B cell (primary cell): ENCODE measurements at regions not wholly inside any gene's neighbourhood (a gene's known extent, or its start where the extent isn't known, plus 50 kb on each side); places are given as distances from the start of the nearest gene placed in this dataset.

Experiments
- ATAC-seq: fragments of 200-7000 bp; cut with Tn5 transposase; one replicate; pipeline ENCODE4 v1.10.0; 2021; ENCODE audit warnings: low read depth, mild to moderate bottlenecking, moderate number of reproducible peaks, moderate library complexity
- CTCF ChIA-PET: fragments of 350-600 bp; sonication (Branson Sonifier 250); formaldehyde crosslinking; loops from one replicate; lab custom pipeline; 2021; ENCODE audit warnings: antibody characterized with exemption, inconsistent platforms; lab: Charles Lee
- POLR2A ChIA-PET: fragments of 350-600 bp; sonication (Branson Sonifier 250); formaldehyde crosslinking; loops from one replicate; lab custom pipeline; 2021; ENCODE audit warnings: antibody characterized with exemption; lab: Charles Lee
- DNase-seq: peaks from one replicate; pipeline ENCODE4 v3.0.0; 2013
- H2AFZ ChIP-seq: 2 replicates; pipeline ENCODE4 v1.6.1; 2012; ENCODE audit warnings: mild to moderate bottlenecking, low read depth, low read length; ENCODE audit not compliant: insufficient read depth, poor library complexity, severe bottlenecking
- H3K27ac ChIP-seq, 2 donors: 1 replicate in 1 of 2; 2 replicates in 1 of 2; pipeline ENCODE4 v1.5.1; 2012 to 2013; ENCODE audit warnings: low read length in 2 of 2, mild to moderate bottlenecking in 2 of 2, moderate library complexity in 1 of 2
- H3K27me3 ChIP-seq, 4 experiments: fragments of 200-600 bp in 1 of 4; sonication (generic) in 1 of 4; replicated peaks in 1 of 4; 1 replicate in 2 of 4; 2 replicates in 2 of 4; pipeline versions ENCODE4 v1.6.1 to v1.7.0; 2013 to 2016; ENCODE audit warnings: low read length in 3 of 4, mild to moderate bottlenecking in 2 of 4, mixed read lengths in 1 of 4, moderate library complexity in 1 of 4; ENCODE audit not compliant: insufficient read depth in 4 of 4, control insufficient read depth in 3 of 4; ENCODE audit errors: control extremely low read depth in 1 of 4
- H3K36me3 ChIP-seq, 2 experiments: replicated peaks in 1 of 2; 1 replicate in 1 of 2; 2 replicates in 1 of 2; pipeline versions ENCODE4 v1.6.1 to v1.7.1; 2013; ENCODE audit warnings: low read length in 1 of 2; ENCODE audit not compliant: insufficient read depth in 2 of 2, control insufficient read depth in 1 of 2; ENCODE audit errors: control extremely low read depth in 1 of 2, extremely low read depth in 1 of 2
- H3K4me1 ChIP-seq, 2 donors: fragments of 200-600 bp in 1 of 2; sonication (generic) in 1 of 2; 1 replicate in 1 of 2; 2 replicates in 1 of 2; pipeline versions ENCODE4 v1.5.1 to v1.6.1; 2013 to 2017; ENCODE audit warnings: low read length in 2 of 2; ENCODE audit not compliant: control insufficient read depth in 2 of 2, insufficient read depth in 2 of 2
- H3K4me2 ChIP-seq: replicated peaks from 2 replicates; pipeline ENCODE3; 2012; ENCODE audit warnings: mild to moderate bottlenecking, low read depth, low read length; ENCODE audit not compliant: poor library complexity, severe bottlenecking
- H3K4me3 ChIP-seq, 5 experiments: fragments of 200-600 bp in 1 of 5; sonication (generic) in 1 of 5; 1 replicate in 3 of 5; 2 replicates in 2 of 5; pipeline versions ENCODE4 v1.5.1 to v1.7.0; 2011 to 2016; ENCODE audit warnings: low read length in 4 of 5, mild to moderate bottlenecking in 4 of 5, low read depth in 2 of 5, control low read depth in 1 of 5, moderate library complexity in 1 of 5; ENCODE audit not compliant: insufficient read depth in 1 of 5; ENCODE audit errors: control extremely low read depth in 1 of 5, extremely low read depth in 1 of 5
- H3K79me2 ChIP-seq: fragments of 200-600 bp; sonication (generic); one replicate; pipeline ENCODE4 v1.6.0; 2016; ENCODE audit warnings: low read length; ENCODE audit not compliant: control insufficient read depth, insufficient read depth
- H3K9ac ChIP-seq: fragments of 200-600 bp; sonication (generic); 2 replicates; pipeline ENCODE4 v1.6.1; 2017; ENCODE audit warnings: mild to moderate bottlenecking, low read length, moderate library complexity
- H3K9me3 ChIP-seq, 3 donors: one replicate each; pipeline versions ENCODE4 v1.6.1 to v1.7.1; 2013; ENCODE audit warnings: low read length in 2 of 3; ENCODE audit not compliant: control insufficient read depth in 2 of 3, insufficient read depth in 1 of 3; ENCODE audit errors: control extremely low read depth in 1 of 3
- H4K20me1 ChIP-seq: 2 replicates; pipeline ENCODE4 v1.6.0; 2012; ENCODE audit warnings: mild to moderate bottlenecking, low read length; ENCODE audit not compliant: insufficient read depth, control insufficient read depth, poor library complexity, severe bottlenecking
- H3K27ac Mint-ChIP-seq: one replicate; pipeline ENCODE4 v1.8.0; 2021; ENCODE audit warnings: mixed read lengths
- H3K27me3 Mint-ChIP-seq: one replicate; pipeline ENCODE4 v1.8.0; 2021; ENCODE audit warnings: mixed read lengths
- H3K4me1 Mint-ChIP-seq: one replicate; pipeline ENCODE4 v1.8.0; 2021; ENCODE audit warnings: mixed read lengths
- H3K4me3 Mint-ChIP-seq: one replicate; pipeline ENCODE4 v1.8.0; 2021; ENCODE audit warnings: mixed read lengths
- H3K9me3 Mint-ChIP-seq: one replicate; pipeline ENCODE4 v1.8.0; 2022; ENCODE audit warnings: mixed read lengths; ENCODE audit not compliant: insufficient read depth
- EZH2 ChIP-seq: IDR thresholded peaks from 2 replicates; pipeline ENCODE4 v1.6.1; 2012; ENCODE audit warnings: borderline replicate concordance, low read depth, mild to moderate bottlenecking, moderate library complexity, low read length; ENCODE audit not compliant: insufficient read depth, poor library complexity, severe bottlenecking
- whole genome bisulfite sequencing: methylation state at CpG from one replicate; pipeline ENCODE4 v1.1.5; 2013; ENCODE audit warnings: missing lambda C conversion rate; ENCODE audit not compliant: insufficient coverage; 5-methylcytosine and 5-hydroxymethylcytosine counted together
- intact Hi-C: fragments of 100-400 bp; cut with micrococcal nuclease; formaldehyde crosslinking; loops from one replicate; pipeline ENCODE4 v1.10.0; 2022
- TF ChIP-seq, protein P1 (sequence below): fragments of 200-600 bp; IDR thresholded peaks from one replicate; pipeline ENCODE4 v1.8.0; 2022; ENCODE audit warnings: antibody characterized with exemption, mild to moderate bottlenecking

DNA sequence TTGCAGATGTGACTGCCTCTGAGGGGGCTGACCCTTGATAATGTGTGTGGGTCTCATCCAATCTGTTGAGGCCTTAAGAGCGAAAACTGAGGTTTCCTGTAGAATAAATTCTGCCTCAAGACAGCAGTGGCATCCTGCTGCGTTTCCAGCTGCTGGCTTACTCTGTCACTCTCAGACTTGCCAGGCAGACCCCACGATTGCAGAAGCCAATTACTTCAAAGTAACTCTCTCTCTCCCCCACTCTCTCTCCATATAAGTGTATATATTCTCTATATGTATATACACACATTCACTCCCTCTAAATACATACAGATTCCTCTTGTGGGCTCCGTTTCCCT is 152.5 kb upstream of the ALKAL2 start:
- Mint-ChIP-seq H3K9me3 (no peaks in the 10 kb centered on the region), H3K4me1 (peaks cover 69% of the 10 kb centered on the region), H3K4me3 (peak overlapping the region; percentile 17), H3K27me3 (no peaks in the 10 kb centered on the region), H3K27ac (peak overlapping the region; percentile 89)
- H3K27me3 ChIP-seq: no peaks in the 10 kb centered on the region
- no peak overlapping the region for H3K4me2 ChIP-seq
- peak overlapping the region; percentile 1 for H2AFZ ChIP-seq
- no peaks in the 10 kb centered on the region for H3K79me2 ChIP-seq
- DNase-seq: no peak
- TF ChIP-seq EZH2: no peak
- TF ChIP-seq, protein P1, sequence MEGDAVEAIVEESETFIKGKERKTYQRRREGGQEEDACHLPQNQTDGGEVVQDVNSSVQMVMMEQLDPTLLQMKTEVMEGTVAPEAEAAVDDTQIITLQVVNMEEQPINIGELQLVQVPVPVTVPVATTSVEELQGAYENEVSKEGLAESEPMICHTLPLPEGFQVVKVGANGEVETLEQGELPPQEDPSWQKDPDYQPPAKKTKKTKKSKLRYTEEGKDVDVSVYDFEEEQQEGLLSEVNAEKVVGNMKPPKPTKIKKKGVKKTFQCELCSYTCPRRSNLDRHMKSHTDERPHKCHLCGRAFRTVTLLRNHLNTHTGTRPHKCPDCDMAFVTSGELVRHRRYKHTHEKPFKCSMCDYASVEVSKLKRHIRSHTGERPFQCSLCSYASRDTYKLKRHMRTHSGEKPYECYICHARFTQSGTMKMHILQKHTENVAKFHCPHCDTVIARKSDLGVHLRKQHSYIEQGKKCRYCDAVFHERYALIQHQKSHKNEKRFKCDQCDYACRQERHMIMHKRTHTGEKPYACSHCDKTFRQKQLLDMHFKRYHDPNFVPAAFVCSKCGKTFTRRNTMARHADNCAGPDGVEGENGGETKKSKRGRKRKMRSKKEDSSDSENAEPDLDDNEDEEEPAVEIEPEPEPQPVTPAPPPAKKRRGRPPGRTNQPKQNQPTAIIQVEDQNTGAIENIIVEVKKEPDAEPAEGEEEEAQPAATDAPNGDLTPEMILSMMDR: no peak
- POLR2A ChIA-PET: no interaction called here
- peaks cover 56 to 79% of the 10 kb centered on the region in 2 donors for H3K4me1 ChIP-seq
- no peak overlapping the region for H3K4me3 ChIP-seq
- H3K9me3 ChIP-seq: peaks cover 0 to 16% (median 0%) of the 10 kb centered on the region in 3 donors
- no peaks in the 10 kb centered on the region for H3K36me3 ChIP-seq
- intact Hi-C loops: no loop called here
- H4K20me1 ChIP-seq: no peaks in the 10 kb centered on the region
- peak overlapping the region; percentile 74 to 75 for H3K27ac ChIP-seq
- no peak for ATAC-seq
- 50% methylated on average over 2 of the region's 4 CpGs for WGBS
- CTCF ChIA-PET: no interaction called here
- no peak overlapping the region for H3K9ac ChIP-seq

DNA sequence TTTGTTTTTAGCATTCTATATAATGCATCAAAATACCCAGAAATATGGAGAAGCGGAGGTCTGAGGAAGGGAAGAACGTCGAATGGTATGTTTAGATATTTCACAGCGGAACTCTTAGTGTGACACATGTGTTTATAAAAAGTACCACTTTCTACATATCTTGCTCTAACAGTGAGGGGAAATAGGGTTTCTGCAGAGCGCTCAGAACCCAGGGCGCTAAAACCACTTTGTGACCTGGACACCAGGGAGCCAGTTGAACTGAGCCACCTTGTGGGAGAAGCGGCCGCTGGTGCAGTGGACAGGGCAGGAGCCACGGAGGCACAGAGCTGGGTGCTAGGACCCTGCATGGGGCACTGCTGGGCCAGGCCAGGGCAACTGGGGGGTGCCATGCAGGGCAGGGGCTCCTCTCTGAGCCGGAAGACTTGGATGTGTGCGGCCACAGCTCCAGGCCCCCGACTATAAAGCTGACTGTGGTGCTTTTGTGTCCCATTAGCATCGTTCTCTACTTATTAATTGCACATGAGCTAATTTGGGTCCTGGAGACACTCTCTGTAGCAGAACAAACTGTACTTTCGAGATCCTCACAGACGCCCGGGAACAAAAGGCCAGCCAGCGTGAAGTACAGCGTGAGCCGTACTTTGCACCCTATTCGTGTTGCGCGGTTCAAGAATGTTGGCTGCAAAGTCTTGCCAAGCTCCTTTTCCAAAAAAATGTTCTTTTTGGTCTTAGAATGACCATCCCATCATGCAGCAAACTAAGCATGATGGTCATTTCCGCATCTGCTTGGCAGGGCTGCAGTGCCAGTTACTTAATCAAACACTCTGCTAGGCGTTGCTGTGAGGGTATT is 151.9 kb upstream of the ALKAL2 start:
- H3K4me2 ChIP-seq: no peak overlapping the region
- POLR2A ChIA-PET: interaction anchor here (0.7 kb wide), 1 partner anchor 16 kb away, joined by 3 read pairs; no protein-coding TSS in a partner anchor

More for the DNA sequence above, 151.9 kb upstream of the ALKAL2 start:
- Histone ChIP-seq H3K9me3 (peaks cover 0 to 14% (median 0%) of the 10 kb centered on the region in 3 donors), H3K4me1 (peaks cover 55 to 75% of the 10 kb centered on the region in 2 donors), H4K20me1 (no peaks in the 10 kb centered on the region), H3K4me3 (no peak overlapping the region), H3K27me3 (no peaks in the 10 kb centered on the region), H3K27ac (no peak overlapping the region), H3K79me2 (no peaks in the 10 kb centered on the region), H3K9ac (no peak overlapping the region), H2AFZ (no peak overlapping the region), H3K36me3 (no peaks in the 10 kb centered on the region)
- peak overlapping the region; percentile 89 for H3K27ac Mint-ChIP-seq
- no peaks in the 10 kb centered on the region for H3K9me3 Mint-ChIP-seq
- CTCF ChIA-PET: no interaction called here
- 89% methylated on average over 19 of the region's 24 CpGs for WGBS
- H3K4me3 Mint-ChIP-seq: no peak overlapping the region
- peaks cover 64% of the 10 kb centered on the region for H3K4me1 Mint-ChIP-seq
- intact Hi-C loops: no loop called here
- TF ChIP-seq, protein P1: no peak
- TF ChIP-seq EZH2: no peak
- no peak for ATAC-seq
- no peaks in the 10 kb centered on the region for H3K27me3 Mint-ChIP-seq
- DNase-seq: no peak
